ENCODE measurements at regions not wholly inside any gene's neighbourhood (a gene's known extent, or its start where the extent isn't known, plus 50 kb on each side); places are given as distances from the start of the nearest gene placed in this dataset.

DNA sequence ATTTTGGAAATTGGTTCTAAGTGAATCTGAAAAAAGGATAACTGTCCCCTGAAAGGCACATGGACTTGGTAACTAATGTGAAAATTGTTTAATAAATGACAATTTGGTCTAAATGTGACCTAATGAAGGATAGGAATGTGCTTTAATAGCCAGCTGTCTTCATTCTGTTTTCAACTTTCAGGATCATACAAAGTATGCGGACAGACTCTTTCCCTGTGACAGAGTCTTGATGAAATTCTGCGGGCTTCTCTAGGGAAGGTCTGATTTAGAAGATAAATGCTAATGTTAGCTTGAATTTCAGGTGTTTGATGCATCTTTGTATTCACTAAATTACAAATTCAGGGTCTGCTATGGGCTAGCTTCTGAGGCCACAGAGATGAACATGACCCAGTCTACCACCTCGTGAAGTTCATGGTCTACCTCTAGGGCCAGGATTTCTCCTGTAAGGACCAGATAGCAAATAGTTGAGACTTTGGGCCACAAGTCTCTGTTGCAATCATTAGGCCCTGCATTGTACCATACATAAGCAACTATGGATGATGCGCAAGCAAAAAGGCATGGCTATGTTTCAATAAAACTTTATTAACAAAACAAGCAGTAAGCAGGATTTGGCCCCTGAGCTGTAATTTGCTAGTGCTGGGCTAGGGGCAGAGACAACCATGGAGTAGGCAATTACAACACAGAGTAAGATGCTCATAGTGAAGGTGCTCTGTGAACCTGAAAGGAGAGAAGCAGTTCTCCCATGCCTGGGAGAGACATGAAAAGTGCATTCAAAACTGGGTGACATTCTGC lies 368.6 kb downstream of the INHBA start:
- TF ChIP-seq EZH2 (IDR thresholded peaks at IDR 0.05) (no peak), EZH2phosphoT487 (IDR thresholded peaks at IDR 0.05) (no peak)

All from neural progenitor cell (in vitro differentiated cells).